ENCODE measurements at regions not wholly inside any gene's neighbourhood (a gene's known extent, or its start where the extent isn't known, plus 50 kb on each side); places are given as distances from the start of the nearest gene placed in this dataset.

- TF ChIP-seq, protein P1, sequence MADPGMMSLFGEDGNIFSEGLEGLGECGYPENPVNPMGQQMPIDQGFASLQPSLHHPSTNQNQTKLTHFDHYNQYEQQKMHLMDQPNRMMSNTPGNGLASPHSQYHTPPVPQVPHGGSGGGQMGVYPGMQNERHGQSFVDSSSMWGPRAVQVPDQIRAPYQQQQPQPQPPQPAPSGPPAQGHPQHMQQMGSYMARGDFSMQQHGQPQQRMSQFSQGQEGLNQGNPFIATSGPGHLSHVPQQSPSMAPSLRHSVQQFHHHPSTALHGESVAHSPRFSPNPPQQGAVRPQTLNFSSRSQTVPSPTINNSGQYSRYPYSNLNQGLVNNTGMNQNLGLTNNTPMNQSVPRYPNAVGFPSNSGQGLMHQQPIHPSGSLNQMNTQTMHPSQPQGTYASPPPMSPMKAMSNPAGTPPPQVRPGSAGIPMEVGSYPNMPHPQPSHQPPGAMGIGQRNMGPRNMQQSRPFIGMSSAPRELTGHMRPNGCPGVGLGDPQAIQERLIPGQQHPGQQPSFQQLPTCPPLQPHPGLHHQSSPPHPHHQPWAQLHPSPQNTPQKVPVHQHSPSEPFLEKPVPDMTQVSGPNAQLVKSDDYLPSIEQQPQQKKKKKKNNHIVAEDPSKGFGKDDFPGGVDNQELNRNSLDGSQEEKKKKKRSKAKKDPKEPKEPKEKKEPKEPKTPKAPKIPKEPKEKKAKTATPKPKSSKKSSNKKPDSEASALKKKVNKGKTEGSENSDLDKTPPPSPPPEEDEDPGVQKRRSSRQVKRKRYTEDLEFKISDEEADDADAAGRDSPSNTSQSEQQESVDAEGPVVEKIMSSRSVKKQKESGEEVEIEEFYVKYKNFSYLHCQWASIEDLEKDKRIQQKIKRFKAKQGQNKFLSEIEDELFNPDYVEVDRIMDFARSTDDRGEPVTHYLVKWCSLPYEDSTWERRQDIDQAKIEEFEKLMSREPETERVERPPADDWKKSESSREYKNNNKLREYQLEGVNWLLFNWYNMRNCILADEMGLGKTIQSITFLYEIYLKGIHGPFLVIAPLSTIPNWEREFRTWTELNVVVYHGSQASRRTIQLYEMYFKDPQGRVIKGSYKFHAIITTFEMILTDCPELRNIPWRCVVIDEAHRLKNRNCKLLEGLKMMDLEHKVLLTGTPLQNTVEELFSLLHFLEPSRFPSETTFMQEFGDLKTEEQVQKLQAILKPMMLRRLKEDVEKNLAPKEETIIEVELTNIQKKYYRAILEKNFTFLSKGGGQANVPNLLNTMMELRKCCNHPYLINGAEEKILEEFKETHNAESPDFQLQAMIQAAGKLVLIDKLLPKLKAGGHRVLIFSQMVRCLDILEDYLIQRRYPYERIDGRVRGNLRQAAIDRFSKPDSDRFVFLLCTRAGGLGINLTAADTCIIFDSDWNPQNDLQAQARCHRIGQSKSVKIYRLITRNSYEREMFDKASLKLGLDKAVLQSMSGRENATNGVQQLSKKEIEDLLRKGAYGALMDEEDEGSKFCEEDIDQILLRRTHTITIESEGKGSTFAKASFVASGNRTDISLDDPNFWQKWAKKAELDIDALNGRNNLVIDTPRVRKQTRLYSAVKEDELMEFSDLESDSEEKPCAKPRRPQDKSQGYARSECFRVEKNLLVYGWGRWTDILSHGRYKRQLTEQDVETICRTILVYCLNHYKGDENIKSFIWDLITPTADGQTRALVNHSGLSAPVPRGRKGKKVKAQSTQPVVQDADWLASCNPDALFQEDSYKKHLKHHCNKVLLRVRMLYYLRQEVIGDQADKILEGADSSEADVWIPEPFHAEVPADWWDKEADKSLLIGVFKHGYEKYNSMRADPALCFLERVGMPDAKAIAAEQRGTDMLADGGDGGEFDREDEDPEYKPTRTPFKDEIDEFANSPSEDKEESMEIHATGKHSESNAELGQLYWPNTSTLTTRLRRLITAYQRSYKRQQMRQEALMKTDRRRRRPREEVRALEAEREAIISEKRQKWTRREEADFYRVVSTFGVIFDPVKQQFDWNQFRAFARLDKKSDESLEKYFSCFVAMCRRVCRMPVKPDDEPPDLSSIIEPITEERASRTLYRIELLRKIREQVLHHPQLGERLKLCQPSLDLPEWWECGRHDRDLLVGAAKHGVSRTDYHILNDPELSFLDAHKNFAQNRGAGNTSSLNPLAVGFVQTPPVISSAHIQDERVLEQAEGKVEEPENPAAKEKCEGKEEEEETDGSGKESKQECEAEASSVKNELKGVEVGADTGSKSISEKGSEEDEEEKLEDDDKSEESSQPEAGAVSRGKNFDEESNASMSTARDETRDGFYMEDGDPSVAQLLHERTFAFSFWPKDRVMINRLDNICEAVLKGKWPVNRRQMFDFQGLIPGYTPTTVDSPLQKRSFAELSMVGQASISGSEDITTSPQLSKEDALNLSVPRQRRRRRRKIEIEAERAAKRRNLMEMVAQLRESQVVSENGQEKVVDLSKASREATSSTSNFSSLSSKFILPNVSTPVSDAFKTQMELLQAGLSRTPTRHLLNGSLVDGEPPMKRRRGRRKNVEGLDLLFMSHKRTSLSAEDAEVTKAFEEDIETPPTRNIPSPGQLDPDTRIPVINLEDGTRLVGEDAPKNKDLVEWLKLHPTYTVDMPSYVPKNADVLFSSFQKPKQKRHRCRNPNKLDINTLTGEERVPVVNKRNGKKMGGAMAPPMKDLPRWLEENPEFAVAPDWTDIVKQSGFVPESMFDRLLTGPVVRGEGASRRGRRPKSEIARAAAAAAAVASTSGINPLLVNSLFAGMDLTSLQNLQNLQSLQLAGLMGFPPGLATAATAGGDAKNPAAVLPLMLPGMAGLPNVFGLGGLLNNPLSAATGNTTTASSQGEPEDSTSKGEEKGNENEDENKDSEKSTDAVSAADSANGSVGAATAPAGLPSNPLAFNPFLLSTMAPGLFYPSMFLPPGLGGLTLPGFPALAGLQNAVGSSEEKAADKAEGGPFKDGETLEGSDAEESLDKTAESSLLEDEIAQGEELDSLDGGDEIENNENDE (IDR thresholded peaks at IDR 0.05; ENCODE audit: insufficient replicate concordance, low read length) = no peak
- TF ChIP-seq JUND (IDR thresholded peaks at IDR 0.05; ENCODE audit: low read length) (no peak), HDAC6 (IDR thresholded peaks at IDR 0.05; ENCODE audit: low read depth, low read length) (no peak), NANOG (IDR thresholded peaks at IDR 0.05; ENCODE audit: insufficient read depth, low read depth, low read length, poor library complexity, severe bottlenecking) (no peak), KDM5A (IDR thresholded peaks at IDR 0.05; ENCODE audit: low read length) (no peak), BRCA1 (IDR thresholded peaks at IDR 0.05; ENCODE audit: low read depth, low read length) (no peak), CREB1 (IDR thresholded peaks at IDR 0.05) (no peak), TBP (IDR thresholded peaks at IDR 0.05; ENCODE audit: low read depth, low read length) (no peak), TCF12 (IDR thresholded peaks at IDR 0.05; ENCODE audit: low read depth, low read length) (no peak)
Measured at GRCh38 chr3:67076607-67077006, 78.5 kb downstream of the KBTBD8 start (continued).

Data from H1 (cell line).